H7 (cell line): ENCODE measurements at regions not wholly inside any gene's neighbourhood (a gene's known extent, or its start where the extent isn't known, plus 50 kb on each side); places are given as distances from the start of the nearest gene placed in this dataset.
"Not testable (repeated sequence)": the region's sequence is repeated elsewhere in the genome, so short reads cannot be mapped to it uniquely, and the experiment has no call there.

Experiments
- DNase-seq: peaks from one replicate; pipeline ENCODE4 v3.0.0; 2012
- H3K27me3 ChIP-seq: 2 replicates; pipeline ENCODE4 v1.6.0; 2011; ENCODE audit warnings: mild to moderate bottlenecking, low read length; ENCODE audit not compliant: control insufficient read depth, insufficient read depth
- H3K36me3 ChIP-seq: replicated peaks from 2 replicates; pipeline ENCODE4 v1.5.1; 2011; ENCODE audit warnings: low read length; ENCODE audit not compliant: control insufficient read depth, insufficient read depth
- H3K4me3 ChIP-seq: 2 replicates; pipeline ENCODE4 v1.5.1; 2011; ENCODE audit warnings: low read depth, mild to moderate bottlenecking, control low read depth, low read length, moderate library complexity; ENCODE audit not compliant: insufficient read depth

DNA sequence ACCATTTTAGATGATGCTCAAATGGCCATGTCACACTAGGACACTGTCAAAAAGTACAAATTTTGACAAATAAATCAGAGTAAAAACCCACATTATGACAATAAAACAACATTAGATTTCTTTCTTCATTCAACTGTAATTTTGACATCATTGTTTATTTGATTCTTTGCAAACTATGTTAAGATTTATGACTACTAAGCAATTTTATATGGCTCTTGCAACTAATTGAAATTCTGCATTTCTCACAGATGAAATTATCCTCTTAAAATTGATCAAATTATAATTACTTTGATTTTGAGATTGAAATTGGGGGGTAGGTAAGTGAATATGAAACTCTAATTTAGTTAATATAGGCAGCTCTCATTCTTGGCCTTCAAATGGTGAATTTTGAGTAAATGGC lies 59.8 kb downstream of the ATOH1 start:
- Histone ChIP-seq H3K36me3 (no peaks in the 10 kb centered on the region), H3K4me3 (no peak overlapping the region), H3K27me3 (no peaks in the 10 kb centered on the region)
- DNase-seq = no peak

GRCh38 chr4:93888768-93889167 lies 60.2 kb downstream of the ATOH1 start:
- Histone ChIP-seq H3K27me3 (no peaks in the 10 kb centered on the region), H3K36me3 (no peaks in the 10 kb centered on the region), H3K4me3 (no peak overlapping the region)
- no peak for DNase-seq

GRCh38 chr4:93891244-93891643 lies 62.7 kb downstream of the ATOH1 start:
- Histone ChIP-seq H3K36me3 (no peaks in the 10 kb centered on the region), H3K27me3 (no peaks in the 10 kb centered on the region), H3K4me3 (no peak overlapping the region)
- no peak for DNase-seq

DNA sequence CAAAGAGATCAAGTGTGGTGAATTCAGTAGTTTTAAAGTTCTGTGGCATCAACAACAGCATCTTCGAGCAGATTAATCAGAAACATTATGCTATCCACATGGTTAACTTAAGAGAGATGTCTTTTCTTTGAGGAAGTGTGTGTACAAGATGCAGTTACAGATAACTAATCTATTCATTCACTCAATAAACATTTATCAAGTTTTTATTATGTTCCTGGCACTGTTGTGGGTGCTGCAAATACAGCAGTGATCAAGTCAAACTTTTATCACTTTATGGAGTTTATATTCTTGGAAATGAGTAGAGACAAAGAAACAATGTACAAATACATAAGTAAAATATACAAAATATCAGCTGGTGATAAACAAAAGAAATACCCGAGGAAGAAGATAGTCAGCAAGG lies 66.4 kb downstream of the ATOH1 start:
- H3K4me3 ChIP-seq = no peak overlapping the region
- H3K36me3 ChIP-seq = no peaks in the 10 kb centered on the region
- H3K27me3 ChIP-seq = no peaks in the 10 kb centered on the region
- no peak for DNase-seq

- no peaks in the 10 kb centered on the region for H3K27me3 ChIP-seq
- no peak for DNase-seq
- no peaks in the 10 kb centered on the region for H3K36me3 ChIP-seq
Measured at GRCh38 chr4:93896516-93896915, 68.0 kb downstream of the ATOH1 start.

GRCh38 chr4:93897559-93897958 lies 69.0 kb downstream of the ATOH1 start:
- DNase-seq = no peak
- Histone ChIP-seq H3K27me3 (no peaks in the 10 kb centered on the region), H3K4me3 (no peak overlapping the region), H3K36me3 (no peaks in the 10 kb centered on the region)

More at GRCh38 chr4:93896516-93896915, 68.0 kb downstream of the ATOH1 start:
- no peak overlapping the region for H3K4me3 ChIP-seq

DNA sequence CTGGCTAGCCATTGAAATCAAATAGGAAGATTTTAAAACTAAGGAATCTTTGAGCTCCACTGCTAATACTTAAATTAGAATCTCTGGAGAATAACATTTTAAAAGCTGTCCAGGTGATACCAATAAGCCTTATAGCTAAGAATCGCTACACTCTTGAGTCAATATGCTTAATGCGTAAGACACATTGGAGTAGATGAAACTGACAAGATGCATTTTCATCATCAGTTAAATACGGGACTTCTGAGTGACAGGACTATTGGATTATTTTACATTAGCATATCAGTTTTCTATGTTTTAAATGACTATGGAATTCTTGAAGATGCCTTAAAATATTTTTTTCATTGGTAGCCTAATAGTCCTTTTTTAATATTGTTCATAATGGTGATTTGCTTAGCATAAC lies 80.2 kb downstream of the ATOH1 start:
- DNase-seq = no peak
- H3K27me3 ChIP-seq = no peaks in the 10 kb centered on the region
- no peaks in the 10 kb centered on the region for H3K36me3 ChIP-seq
- H3K4me3 ChIP-seq = no peak overlapping the region

GRCh38 chr4:93911671-93912070 lies 83.1 kb downstream of the ATOH1 start:
- H3K36me3 ChIP-seq = no peaks in the 10 kb centered on the region
- H3K27me3 ChIP-seq = no peaks in the 10 kb centered on the region
- DNase-seq = no peak
- H3K4me3 ChIP-seq = no peak overlapping the region

DNA sequence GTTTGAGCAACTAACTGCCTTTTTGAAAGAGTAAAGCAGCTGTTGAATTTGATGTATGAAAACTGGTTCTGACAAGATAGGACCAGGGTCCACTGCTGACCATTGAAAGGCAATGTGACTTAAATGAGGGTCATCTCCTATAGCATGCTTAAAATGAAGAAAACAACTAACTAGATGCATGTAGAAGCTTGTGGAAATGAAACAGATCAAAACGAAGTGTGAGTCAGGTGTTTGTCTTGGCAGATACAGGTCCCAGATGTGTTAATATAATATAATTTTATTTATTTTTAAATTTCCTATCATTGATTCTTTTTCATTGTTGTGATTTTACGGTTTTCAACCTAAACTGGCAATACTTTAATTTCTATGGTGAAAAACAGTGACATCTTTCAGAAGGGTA lies 83.6 kb downstream of the ATOH1 start:
- Histone ChIP-seq H3K27me3 (no peaks in the 10 kb centered on the region), H3K4me3 (no peak overlapping the region), H3K36me3 (no peaks in the 10 kb centered on the region)
- no peak for DNase-seq

- Histone ChIP-seq H3K4me3 (no peak overlapping the region), H3K36me3 (no peaks in the 10 kb centered on the region), H3K27me3 (no peaks in the 10 kb centered on the region)
- DNase-seq = no peak
Measured at GRCh38 chr4:93918856-93919255, 90.3 kb downstream of the ATOH1 start.

DNA sequence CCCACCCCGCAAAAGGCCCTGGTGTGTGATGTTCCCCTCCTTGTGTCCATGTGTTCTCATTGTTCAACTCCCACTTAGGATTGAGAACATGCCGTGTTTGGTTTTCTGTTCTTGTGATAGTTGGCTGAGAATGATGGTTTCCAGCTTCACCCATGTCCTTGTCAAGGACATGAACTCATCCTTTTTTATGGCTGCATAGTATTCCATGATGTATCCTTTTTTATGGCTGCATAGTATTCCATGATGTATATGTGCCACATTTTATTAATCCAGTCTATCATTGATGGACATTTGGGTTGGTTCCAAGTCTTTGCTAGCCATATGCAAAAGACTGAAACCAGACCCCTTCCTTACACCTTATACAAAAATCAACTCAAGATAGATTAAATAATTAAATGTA lies 95.0 kb downstream of the ATOH1 start:
- not testable (repeated sequence) for H3K36me3 ChIP-seq, DNase-seq, H3K27me3 ChIP-seq, H3K4me3 ChIP-seq

GRCh38 chr4:93947286-93947685 lies 118.7 kb downstream of the ATOH1 start:
- DNase-seq = peak; percentile 0
- H3K36me3 ChIP-seq = no peaks in the 10 kb centered on the region
- H3K4me3 ChIP-seq = no peak overlapping the region
- no peaks in the 10 kb centered on the region for H3K27me3 ChIP-seq

DNA sequence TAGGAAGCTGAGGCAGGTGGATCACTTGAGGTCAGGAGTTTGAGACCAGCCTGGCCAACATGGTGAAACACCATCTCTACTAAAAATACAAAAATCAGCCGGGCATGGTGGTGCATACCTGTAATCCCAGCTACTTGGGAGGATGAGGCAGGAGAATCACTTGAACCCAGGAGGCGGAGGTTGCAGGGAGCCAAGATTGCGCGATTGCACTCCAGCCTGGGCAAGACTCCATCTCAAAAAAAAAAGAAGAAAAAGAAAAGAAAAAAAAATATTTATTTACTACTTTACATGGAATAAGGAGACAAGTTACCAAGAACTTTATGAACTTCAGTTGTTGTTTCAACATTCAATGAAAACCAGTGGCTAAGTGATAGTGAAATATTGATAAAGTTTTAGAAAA lies 121.7 kb downstream of the ATOH1 start:
- not testable (repeated sequence) for H3K27me3 ChIP-seq, DNase-seq, H3K36me3 ChIP-seq, H3K4me3 ChIP-seq

- no peaks in the 10 kb centered on the region for H3K27me3 ChIP-seq
- H3K4me3 ChIP-seq = no peak overlapping the region
- H3K36me3 ChIP-seq = no peaks in the 10 kb centered on the region
- DNase-seq = no peak
Measured at GRCh38 chr4:93957186-93957585, 128.6 kb downstream of the ATOH1 start.

GRCh38 chr4:93960450-93960849 lies 131.9 kb downstream of the ATOH1 start:
- H3K36me3 ChIP-seq = no peaks in the 10 kb centered on the region
- DNase-seq = no peak

GRCh38 chr4:93960916-93961315 lies 132.4 kb downstream of the ATOH1 start:
- no peaks in the 10 kb centered on the region for H3K36me3 ChIP-seq
- DNase-seq = no peak
- H3K27me3 ChIP-seq = no peaks in the 10 kb centered on the region
- H3K4me3 ChIP-seq = no peak overlapping the region

More at GRCh38 chr4:93960450-93960849, 131.9 kb downstream of the ATOH1 start:
- no peaks in the 10 kb centered on the region for H3K27me3 ChIP-seq
- H3K4me3 ChIP-seq = no peak overlapping the region
